ENCODE measurements at regions not wholly inside any gene's neighbourhood (a gene's known extent, or its start where the extent isn't known, plus 50 kb on each side); places are given as distances from the start of the nearest gene placed in this dataset.

DNA sequence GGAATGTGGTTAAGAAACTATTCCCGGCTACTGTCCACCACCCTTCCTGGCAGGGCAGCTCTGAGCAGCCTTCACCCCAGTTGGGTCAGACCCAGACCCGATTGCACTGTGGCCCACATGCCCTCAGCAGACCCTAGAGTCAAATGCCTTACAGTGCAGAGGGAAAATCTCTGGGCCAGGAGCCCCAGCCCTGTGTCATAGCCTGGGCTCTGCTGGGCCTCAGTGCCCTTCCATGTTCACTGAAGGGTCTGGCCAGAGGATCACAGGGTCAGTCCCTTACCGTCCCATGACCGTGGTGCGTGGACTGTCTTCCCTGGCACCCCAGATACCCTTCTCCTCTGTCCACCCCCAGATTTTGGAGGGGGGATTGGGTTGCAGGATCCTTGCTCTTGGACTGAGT lies 73.5 kb upstream of the COL5A1 start:
- TF ChIP-seq CTCF (IDR thresholded peaks at IDR 0.05; ENCODE audit: borderline replicate concordance, insufficient read depth, low read depth, low read length): no peak
- H3K4me3 ChIP-seq (ENCODE audit: low read depth, low read length): no peak overlapping the region

DNA sequence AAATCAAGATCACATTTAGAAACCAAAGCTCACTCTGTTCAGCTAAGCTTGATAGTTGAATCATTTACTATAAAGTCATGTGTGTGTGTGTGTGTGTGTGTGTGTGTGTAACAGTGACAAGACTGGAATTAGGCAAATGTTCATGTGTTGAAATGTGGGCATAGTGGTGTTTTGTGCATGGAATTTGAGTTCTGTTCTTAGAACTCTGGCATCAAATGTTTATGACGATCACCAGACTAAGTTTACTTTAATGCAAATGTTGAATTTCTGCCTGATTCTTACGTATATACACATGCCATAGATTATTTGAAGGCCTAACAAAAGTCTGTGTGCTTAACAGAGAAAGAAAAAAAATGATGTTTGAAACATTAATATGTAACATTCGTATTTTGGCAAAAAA lies 72.8 kb upstream of the COL5A1 start:
- no peak overlapping the region for H3K4me3 ChIP-seq (ENCODE audit: low read depth, low read length)
- TF ChIP-seq CTCF (IDR thresholded peaks at IDR 0.05; ENCODE audit: borderline replicate concordance, insufficient read depth, low read depth, low read length): no peak

GRCh38 chr9:134569626-134570025 lies 72.0 kb upstream of the COL5A1 start:
- H3K4me3 ChIP-seq (ENCODE audit: low read depth, low read length): no peak overlapping the region
- TF ChIP-seq CTCF (IDR thresholded peaks at IDR 0.05; ENCODE audit: borderline replicate concordance, insufficient read depth, low read depth, low read length): no peak

GRCh38 chr9:134570151-134570621 lies 71.4 kb upstream of the COL5A1 start:
- H3K4me3 ChIP-seq (ENCODE audit: low read depth, low read length): no peak overlapping the region
- no peak for TF ChIP-seq CTCF (IDR thresholded peaks at IDR 0.05; ENCODE audit: borderline replicate concordance, insufficient read depth, low read depth, low read length)

DNA sequence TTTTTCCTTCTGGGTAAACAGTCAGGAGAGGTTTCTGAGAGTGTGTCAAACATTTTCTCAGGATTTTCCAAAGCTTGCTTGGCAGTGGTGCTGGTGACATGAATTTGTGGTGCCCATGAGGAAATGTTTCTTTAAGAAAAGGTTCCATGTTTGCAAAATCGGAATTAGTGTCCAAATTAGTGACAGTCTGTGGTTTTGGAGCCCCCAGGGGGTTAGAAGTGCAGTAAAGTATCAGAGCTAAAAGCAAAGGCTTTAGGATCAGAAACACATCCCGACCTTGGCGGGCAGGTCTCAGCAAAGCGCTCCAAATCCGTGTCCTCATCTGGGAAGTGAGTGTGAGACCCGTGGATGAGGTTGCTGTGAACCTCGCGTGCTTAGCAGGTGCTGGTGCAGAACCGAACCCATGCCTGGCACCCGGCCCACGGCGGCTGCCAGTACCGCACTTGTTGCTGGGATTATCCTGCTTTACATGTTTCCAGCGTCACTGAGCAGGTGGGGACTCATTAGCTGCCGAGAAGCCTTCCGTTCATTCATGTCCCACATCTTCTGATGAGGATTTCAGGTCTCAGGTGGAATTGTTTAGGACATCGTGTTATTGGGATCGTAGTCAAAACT lies 70.8 kb upstream of the COL5A1 start:
- no peak overlapping the region for H3K4me3 ChIP-seq (ENCODE audit: low read depth, low read length)
- TF ChIP-seq CTCF (IDR thresholded peaks at IDR 0.05; ENCODE audit: borderline replicate concordance, insufficient read depth, low read depth, low read length): no peak

- TF ChIP-seq CTCF (IDR thresholded peaks at IDR 0.05; ENCODE audit: borderline replicate concordance, insufficient read depth, low read depth, low read length): no peak
- no peak overlapping the region for H3K4me3 ChIP-seq (ENCODE audit: low read depth, low read length)
Measured at GRCh38 chr9:134571326-134571931, 70.2 kb upstream of the COL5A1 start.

Measured in GM12875 (cell line).